Liver (tissue), 7 donors: ENCODE measurements at regions not wholly inside any gene's neighbourhood (a gene's known extent, or its start where the extent isn't known, plus 50 kb on each side); places are given as distances from the start of the nearest gene placed in this dataset.
A peak's percentile ranks its signal among the peaks of the same experiment; 100 is the strongest.

Experiments used
- DNase-seq: peaks from one replicate; pipeline ENCODE4 v3.0.0-alpha.2; 2017; ENCODE audit warnings: low spot score
- H3K27ac ChIP-seq, 2 donors: one replicate each; pipeline ENCODE4 v1.7.0; 2013; ENCODE audit warnings: inconsistent platforms in 2 of 2, low read length in 2 of 2, control low read depth in 1 of 2, low read depth in 1 of 2, mild to moderate bottlenecking in 1 of 2
- H3K27me3 ChIP-seq, 4 donors: one replicate each; pipeline versions ENCODE4 v1.6.1 to v1.7.0; 2013; ENCODE audit warnings: low read length in 3 of 4, inconsistent platforms in 1 of 4, mild to moderate bottlenecking in 1 of 4, moderate library complexity in 1 of 4; ENCODE audit not compliant: control insufficient read depth in 4 of 4, insufficient read depth in 4 of 4
- H3K36me3 ChIP-seq, 4 donors: one replicate each; pipeline versions ENCODE4 v1.6.1 to v1.7.0; 2013; ENCODE audit warnings: low read length in 3 of 4, mild to moderate bottlenecking in 3 of 4, low read depth in 1 of 4, moderate library complexity in 1 of 4; ENCODE audit not compliant: control insufficient read depth in 4 of 4, insufficient read depth in 3 of 4
- H3K4me1 ChIP-seq, 4 donors: one replicate each; pipeline versions ENCODE4 v1.6.1 to v1.7.0; 2013; ENCODE audit warnings: low read length in 3 of 4, mild to moderate bottlenecking in 3 of 4, moderate library complexity in 1 of 4; ENCODE audit not compliant: control insufficient read depth in 4 of 4, insufficient read depth in 4 of 4
- H3K4me3 ChIP-seq, 3 donors: one replicate each; pipeline versions ENCODE4 v1.6.1 to v1.7.0; 2013; ENCODE audit warnings: low read length in 3 of 3, control low read depth in 1 of 3, low read depth in 1 of 3, mild to moderate bottlenecking in 1 of 3
- H3K9ac ChIP-seq, 2 donors: one replicate each; pipeline ENCODE4 v1.7.0; 2013; ENCODE audit warnings: low read length in 2 of 2, mild to moderate bottlenecking in 2 of 2, moderate library complexity in 2 of 2, control low read depth in 1 of 2, low read depth in 1 of 2
- H3K9me3 ChIP-seq, 4 donors: one replicate each; pipeline versions ENCODE4 v1.6.1 to v1.7.0; 2013; ENCODE audit warnings: low read length in 3 of 4; ENCODE audit not compliant: control insufficient read depth in 4 of 4
- EGR1 ChIP-seq, 2 donors: IDR thresholded peaks; 2 replicates each; pipeline ENCODE4 v1.6.1; 2016 to 2018; ENCODE audit warnings: antibody characterized with exemption in 2 of 2, low read depth in 2 of 2
- FOXA1 ChIP-seq: IDR thresholded peaks from 2 replicates; pipeline ENCODE4 v1.6.1; 2016; ENCODE audit warnings: antibody characterized with exemption
- FOXA2 ChIP-seq: IDR thresholded peaks from 2 replicates; pipeline ENCODE4 v1.6.1; 2016; ENCODE audit warnings: antibody characterized with exemption
- GABPA ChIP-seq, 2 donors: IDR thresholded peaks in 1 of 2; conservative IDR thresholded peaks in 1 of 2; 2 replicates each; pipeline ENCODE4 v1.6.1; 2016; ENCODE audit warnings: antibody characterized with exemption in 2 of 2, mild to moderate bottlenecking in 1 of 2, moderate library complexity in 1 of 2
- HNF4A ChIP-seq, 2 donors: conservative IDR thresholded peaks; 2 replicates each; pipeline ENCODE4 v1.6.1; 2016; ENCODE audit warnings: antibody characterized with exemption in 2 of 2, mild to moderate bottlenecking in 2 of 2
- HNF4G ChIP-seq: IDR thresholded peaks from 2 replicates; pipeline ENCODE4 v1.6.1; 2016; ENCODE audit warnings: antibody characterized with exemption
- JUND ChIP-seq, 2 donors: IDR thresholded peaks; 2 replicates each; pipeline ENCODE4 v1.6.1; 2016; ENCODE audit warnings: antibody characterized with exemption in 2 of 2
- NR2F2 ChIP-seq: IDR thresholded peaks from 2 replicates; pipeline ENCODE4 v1.6.1; 2016; ENCODE audit warnings: antibody characterized with exemption
- RAD21 ChIP-seq, 2 donors: IDR thresholded peaks; 2 replicates each; pipeline ENCODE4 v1.6.1; 2016; ENCODE audit warnings: antibody characterized with exemption in 2 of 2, mild to moderate bottlenecking in 2 of 2
- RXRA ChIP-seq, 2 donors: IDR thresholded peaks; 2 replicates each; pipeline ENCODE4 v1.6.1; 2017 to 2018; ENCODE audit warnings: antibody characterized with exemption in 2 of 2, mild to moderate bottlenecking in 1 of 2
- SP1 ChIP-seq: IDR thresholded peaks from 2 replicates; pipeline ENCODE4 v1.6.1; 2018; ENCODE audit warnings: antibody characterized with exemption, mild to moderate bottlenecking
- TAF1 ChIP-seq: conservative IDR thresholded peaks from 2 replicates; pipeline ENCODE4 v1.6.1; 2016; ENCODE audit warnings: antibody characterized with exemption, mild to moderate bottlenecking
- YY1 ChIP-seq: IDR thresholded peaks from 2 replicates; pipeline ENCODE4 v1.6.1; 2016; ENCODE audit warnings: antibody characterized with exemption, mild to moderate bottlenecking
- WGBS: extraction: QIAGEN DNeasy Blood & Tissue Kit; methylation state at CpG from one replicate; pipeline ENCODE4 v1.1.7; 2013; 5-methylcytosine and 5-hydroxymethylcytosine counted together
- TF ChIP-seq, protein P1 (sequence below): IDR thresholded peaks from 2 replicates; pipeline ENCODE4 v1.6.1; 2016; ENCODE audit warnings: antibody characterized with exemption
- TF ChIP-seq, protein P2 (sequence below): IDR thresholded peaks from 2 replicates; pipeline ENCODE4 v1.6.1; 2016; ENCODE audit warnings: antibody characterized with exemption, mild to moderate bottlenecking
- TF ChIP-seq, protein P3 (sequence below): IDR thresholded peaks from 2 replicates; pipeline ENCODE4 v1.6.1; 2016; ENCODE audit warnings: antibody characterized with exemption
- donor health status: healthy.
- donor health status: healthy.
- donor health status: healthy.
- donor health status: healthy.

DNA sequence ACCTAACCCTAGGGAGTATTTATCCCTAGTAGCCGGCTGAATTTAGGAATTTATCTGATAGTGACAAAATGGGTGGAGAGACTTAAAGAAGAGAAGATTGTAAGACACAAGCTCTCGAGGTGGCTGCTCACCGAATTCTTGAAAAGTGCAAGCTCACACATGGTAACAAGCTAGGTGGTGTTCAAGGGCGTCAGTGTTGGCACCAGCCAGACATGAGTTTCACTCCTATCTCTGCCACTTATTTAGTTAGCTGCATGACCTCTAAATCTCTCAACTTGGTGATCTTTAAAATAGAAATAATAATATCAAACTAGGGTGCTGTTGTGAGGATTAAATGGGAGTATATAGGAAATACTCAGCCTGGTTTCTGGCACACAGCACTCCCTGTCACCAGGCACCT lies 102.6 kb upstream of the APCDD1 start:
- Histone ChIP-seq H3K4me1 (no peaks in the 10 kb centered on the region), H3K27ac (no peak overlapping the region), H3K9ac (no peak overlapping the region), H3K27me3 (no peaks in the 10 kb centered on the region), H3K4me3 (no peak overlapping the region), H3K9me3 (peaks cover 0 to 5% (median 2%) of the 10 kb centered on the region in 4 donors), H3K36me3 (no peaks in the 10 kb centered on the region)
- TF ChIP-seq FOXA2, result no peak
- DNase-seq, result no peak
- WGBS, result 89% methylated on average over 4 of the region's 4 CpGs

DNA sequence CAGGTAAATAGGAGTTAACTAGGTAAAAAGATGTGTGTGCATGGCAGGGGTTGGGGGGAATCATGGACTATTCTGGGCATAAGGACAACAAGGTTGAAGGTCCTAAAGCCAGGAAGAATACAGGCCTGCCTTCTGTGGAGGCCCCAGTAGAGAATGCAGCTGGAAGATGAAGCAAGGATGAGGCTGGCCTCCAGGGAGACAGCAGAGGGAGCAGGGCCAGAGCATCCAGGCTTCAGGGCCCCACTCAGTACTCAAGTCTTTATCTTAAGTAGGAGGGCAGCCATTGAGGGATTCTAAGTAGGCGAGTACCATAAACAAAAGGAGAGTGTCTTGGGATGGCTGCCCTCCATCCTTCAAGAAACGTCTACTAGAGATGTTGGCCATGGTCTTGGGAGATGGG lies 101.8 kb upstream of the APCDD1 start:
- no peaks in the 10 kb centered on the region for H3K4me1 ChIP-seq
- no peaks in the 10 kb centered on the region for H3K27me3 ChIP-seq
- DNase-seq, result no peak
- no peak overlapping the region for H3K9ac ChIP-seq
- peaks cover 0 to 8% (median 6%) of the 10 kb centered on the region in 4 donors for H3K9me3 ChIP-seq
- H3K27ac ChIP-seq, result no peak overlapping the region
- no peaks in the 10 kb centered on the region for H3K36me3 ChIP-seq
- WGBS, result 93% methylated on average over 2 of the region's 2 CpGs
- TF ChIP-seq RAD21 (IDR thresholded peaks at IDR 0.05), result no peak
- no peak overlapping the region for H3K4me3 ChIP-seq

DNA sequence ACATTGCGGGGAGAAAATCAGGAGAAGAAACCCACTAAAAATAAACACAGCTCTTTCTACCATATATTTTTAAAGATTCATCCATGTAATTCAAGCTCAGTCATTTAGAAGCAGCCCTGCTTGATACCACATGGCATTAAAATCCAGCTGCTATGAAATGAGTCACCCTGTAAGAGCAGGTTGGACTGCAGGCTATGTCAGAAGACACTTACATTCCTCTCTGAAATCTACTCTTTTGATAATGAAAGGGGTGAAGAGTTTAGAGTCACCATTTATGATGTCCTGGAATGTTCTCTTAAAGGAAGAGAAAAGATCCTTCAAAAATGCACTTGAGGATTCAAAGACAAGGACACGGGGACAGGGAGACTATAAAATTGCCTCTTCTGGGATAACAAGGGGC lies 100.6 kb upstream of the APCDD1 start:
- WGBS, result 84% methylated on average over 2 of the region's 2 CpGs
- H3K4me1 ChIP-seq, result no peaks in the 10 kb centered on the region
- no peak overlapping the region for H3K27ac ChIP-seq

DNA sequence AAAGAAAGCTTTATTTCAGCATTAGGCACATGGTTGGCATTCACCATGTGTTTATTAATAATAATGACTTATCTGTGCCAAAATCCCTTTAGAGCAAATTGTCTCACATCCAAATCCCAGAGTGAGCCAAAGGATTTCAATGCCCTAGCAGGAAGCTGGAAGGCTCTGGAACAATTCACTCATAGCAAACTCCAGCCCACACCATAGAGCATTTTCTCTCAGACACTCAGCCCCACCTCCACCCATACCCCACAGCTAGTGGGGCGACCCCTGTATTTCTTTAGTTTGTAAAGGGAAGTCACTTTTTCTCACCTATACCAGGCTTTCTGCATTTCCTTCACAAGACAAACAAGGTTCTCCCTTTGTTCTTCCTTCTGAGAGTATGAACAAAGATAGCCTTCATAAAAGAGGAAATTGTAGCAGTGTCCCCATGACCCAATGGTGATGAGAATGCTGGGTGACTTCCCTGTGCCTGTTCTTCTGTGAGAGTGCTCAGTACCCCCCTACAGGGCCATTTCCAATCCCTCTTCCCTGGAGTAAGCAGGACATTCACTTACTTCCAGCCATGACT lies 100.1 kb upstream of the APCDD1 start:
- no peak overlapping the region for H3K27ac ChIP-seq
- no peak for DNase-seq
- TF ChIP-seq RXRA (IDR thresholded peaks at IDR 0.05) (no peak), YY1 (no peak), FOXA1 (no peak), GABPA (IDR thresholded peaks at IDR 0.05 in 1 of 2, conservative IDR thresholded peaks at IDR 0.05 in 1 of 2) (no peak), HNF4A (conservative IDR thresholded peaks at IDR 0.05) (no peak), RAD21 (IDR thresholded peaks at IDR 0.05) (no peak), EGR1 (IDR thresholded peaks at IDR 0.05; ENCODE audit: low read depth in 2 of 2) (no peak), NR2F2 (no peak), HNF4G (no peak), TAF1 (no peak), SP1 (no peak), JUND (IDR thresholded peaks at IDR 0.05) (no peak)
- TF ChIP-seq, protein P1, sequence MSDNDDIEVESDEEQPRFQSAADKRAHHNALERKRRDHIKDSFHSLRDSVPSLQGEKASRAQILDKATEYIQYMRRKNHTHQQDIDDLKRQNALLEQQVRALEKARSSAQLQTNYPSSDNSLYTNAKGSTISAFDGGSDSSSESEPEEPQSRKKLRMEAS, result no peak
- TF ChIP-seq, protein P2, sequence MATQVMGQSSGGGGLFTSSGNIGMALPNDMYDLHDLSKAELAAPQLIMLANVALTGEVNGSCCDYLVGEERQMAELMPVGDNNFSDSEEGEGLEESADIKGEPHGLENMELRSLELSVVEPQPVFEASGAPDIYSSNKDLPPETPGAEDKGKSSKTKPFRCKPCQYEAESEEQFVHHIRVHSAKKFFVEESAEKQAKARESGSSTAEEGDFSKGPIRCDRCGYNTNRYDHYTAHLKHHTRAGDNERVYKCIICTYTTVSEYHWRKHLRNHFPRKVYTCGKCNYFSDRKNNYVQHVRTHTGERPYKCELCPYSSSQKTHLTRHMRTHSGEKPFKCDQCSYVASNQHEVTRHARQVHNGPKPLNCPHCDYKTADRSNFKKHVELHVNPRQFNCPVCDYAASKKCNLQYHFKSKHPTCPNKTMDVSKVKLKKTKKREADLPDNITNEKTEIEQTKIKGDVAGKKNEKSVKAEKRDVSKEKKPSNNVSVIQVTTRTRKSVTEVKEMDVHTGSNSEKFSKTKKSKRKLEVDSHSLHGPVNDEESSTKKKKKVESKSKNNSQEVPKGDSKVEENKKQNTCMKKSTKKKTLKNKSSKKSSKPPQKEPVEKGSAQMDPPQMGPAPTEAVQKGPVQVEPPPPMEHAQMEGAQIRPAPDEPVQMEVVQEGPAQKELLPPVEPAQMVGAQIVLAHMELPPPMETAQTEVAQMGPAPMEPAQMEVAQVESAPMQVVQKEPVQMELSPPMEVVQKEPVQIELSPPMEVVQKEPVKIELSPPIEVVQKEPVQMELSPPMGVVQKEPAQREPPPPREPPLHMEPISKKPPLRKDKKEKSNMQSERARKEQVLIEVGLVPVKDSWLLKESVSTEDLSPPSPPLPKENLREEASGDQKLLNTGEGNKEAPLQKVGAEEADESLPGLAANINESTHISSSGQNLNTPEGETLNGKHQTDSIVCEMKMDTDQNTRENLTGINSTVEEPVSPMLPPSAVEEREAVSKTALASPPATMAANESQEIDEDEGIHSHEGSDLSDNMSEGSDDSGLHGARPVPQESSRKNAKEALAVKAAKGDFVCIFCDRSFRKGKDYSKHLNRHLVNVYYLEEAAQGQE, result no peak
- TF ChIP-seq, protein P3, sequence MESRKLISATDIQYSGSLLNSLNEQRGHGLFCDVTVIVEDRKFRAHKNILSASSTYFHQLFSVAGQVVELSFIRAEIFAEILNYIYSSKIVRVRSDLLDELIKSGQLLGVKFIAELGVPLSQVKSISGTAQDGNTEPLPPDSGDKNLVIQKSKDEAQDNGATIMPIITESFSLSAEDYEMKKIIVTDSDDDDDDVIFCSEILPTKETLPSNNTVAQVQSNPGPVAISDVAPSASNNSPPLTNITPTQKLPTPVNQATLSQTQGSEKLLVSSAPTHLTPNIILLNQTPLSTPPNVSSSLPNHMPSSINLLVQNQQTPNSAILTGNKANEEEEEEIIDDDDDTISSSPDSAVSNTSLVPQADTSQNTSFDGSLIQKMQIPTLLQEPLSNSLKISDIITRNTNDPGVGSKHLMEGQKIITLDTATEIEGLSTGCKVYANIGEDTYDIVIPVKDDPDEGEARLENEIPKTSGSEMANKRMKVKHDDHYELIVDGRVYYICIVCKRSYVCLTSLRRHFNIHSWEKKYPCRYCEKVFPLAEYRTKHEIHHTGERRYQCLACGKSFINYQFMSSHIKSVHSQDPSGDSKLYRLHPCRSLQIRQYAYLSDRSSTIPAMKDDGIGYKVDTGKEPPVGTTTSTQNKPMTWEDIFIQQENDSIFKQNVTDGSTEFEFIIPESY, result no peak
- no peak overlapping the region for H3K9ac ChIP-seq
- H3K4me1 ChIP-seq, result no peaks in the 10 kb centered on the region
- H3K9me3 ChIP-seq, result peaks cover 0 to 8% (median 6%) of the 10 kb centered on the region in 4 donors
- H3K27me3 ChIP-seq, result peaks cover 0 to 2% (median 0%) of the 10 kb centered on the region in 4 donors
- no peaks in the 10 kb centered on the region for H3K36me3 ChIP-seq
- WGBS, result 64% methylated on average over 1 of the region's 1 CpG
- no peak overlapping the region for H3K4me3 ChIP-seq

More for the DNA sequence above, 100.6 kb upstream of the APCDD1 start:
- no peak for DNase-seq
- Histone ChIP-seq H3K9ac (no peak overlapping the region), H3K9me3 (peaks cover 0 to 8% (median 6%) of the 10 kb centered on the region in 4 donors), H3K36me3 (no peaks in the 10 kb centered on the region), H3K27me3 (peaks cover 0 to 2% (median 0%) of the 10 kb centered on the region in 4 donors), H3K4me3 (no peak overlapping the region)
- TF ChIP-seq YY1 (no peak), JUND (IDR thresholded peaks at IDR 0.05) (peak in 1 of 2 donors; percentile 32), SP1 (no peak)
